SH-SY5Y (cell line): ENCODE measurements at regions not wholly inside any gene's neighbourhood (a gene's known extent, or its start where the extent isn't known, plus 50 kb on each side); places are given as distances from the start of the nearest gene placed in this dataset.

Experiments used
- GATA2 ChIP-seq: IDR thresholded peaks from 2 replicates; pipeline ENCODE4 v1.6.1; 2011; ENCODE audit warnings: mild to moderate bottlenecking, low read depth, low read length
- GATA3 ChIP-seq: IDR thresholded peaks from 2 replicates; pipeline ENCODE4 v1.6.1; 2011; ENCODE audit warnings: low read depth, mild to moderate bottlenecking, low read length, moderate library complexity

- TF ChIP-seq GATA3 (no peak), GATA2 (no peak)
These were observed 1020.4 kb upstream of the FBXO33 start for GRCh38 chr14:40452674-40453073.
